ENCODE measurements at regions not wholly inside any gene's neighbourhood (a gene's known extent, or its start where the extent isn't known, plus 50 kb on each side); places are given as distances from the start of the nearest gene placed in this dataset.
A peak's percentile ranks its signal among the peaks of the same experiment; 100 is the strongest.

- DNase-seq (ENCODE audit: low read depth, low spot score), result peak; percentile 37
- ChIA-PET POLR2A (no interaction called here), CTCF (no interaction called here)
- H3K4me3 ChIP-seq (ENCODE audit: low read depth, low read length), result no peak overlapping the region
- TF ChIP-seq, protein P1, sequence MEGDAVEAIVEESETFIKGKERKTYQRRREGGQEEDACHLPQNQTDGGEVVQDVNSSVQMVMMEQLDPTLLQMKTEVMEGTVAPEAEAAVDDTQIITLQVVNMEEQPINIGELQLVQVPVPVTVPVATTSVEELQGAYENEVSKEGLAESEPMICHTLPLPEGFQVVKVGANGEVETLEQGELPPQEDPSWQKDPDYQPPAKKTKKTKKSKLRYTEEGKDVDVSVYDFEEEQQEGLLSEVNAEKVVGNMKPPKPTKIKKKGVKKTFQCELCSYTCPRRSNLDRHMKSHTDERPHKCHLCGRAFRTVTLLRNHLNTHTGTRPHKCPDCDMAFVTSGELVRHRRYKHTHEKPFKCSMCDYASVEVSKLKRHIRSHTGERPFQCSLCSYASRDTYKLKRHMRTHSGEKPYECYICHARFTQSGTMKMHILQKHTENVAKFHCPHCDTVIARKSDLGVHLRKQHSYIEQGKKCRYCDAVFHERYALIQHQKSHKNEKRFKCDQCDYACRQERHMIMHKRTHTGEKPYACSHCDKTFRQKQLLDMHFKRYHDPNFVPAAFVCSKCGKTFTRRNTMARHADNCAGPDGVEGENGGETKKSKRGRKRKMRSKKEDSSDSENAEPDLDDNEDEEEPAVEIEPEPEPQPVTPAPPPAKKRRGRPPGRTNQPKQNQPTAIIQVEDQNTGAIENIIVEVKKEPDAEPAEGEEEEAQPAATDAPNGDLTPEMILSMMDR (IDR thresholded peaks at IDR 0.05; ENCODE audit: insufficient read depth, low read length, missing control alignments), result no peak
Observed at GRCh38 chr14:86022031-86022629, 492.2 kb downstream of the FLRT2 start.

DNA sequence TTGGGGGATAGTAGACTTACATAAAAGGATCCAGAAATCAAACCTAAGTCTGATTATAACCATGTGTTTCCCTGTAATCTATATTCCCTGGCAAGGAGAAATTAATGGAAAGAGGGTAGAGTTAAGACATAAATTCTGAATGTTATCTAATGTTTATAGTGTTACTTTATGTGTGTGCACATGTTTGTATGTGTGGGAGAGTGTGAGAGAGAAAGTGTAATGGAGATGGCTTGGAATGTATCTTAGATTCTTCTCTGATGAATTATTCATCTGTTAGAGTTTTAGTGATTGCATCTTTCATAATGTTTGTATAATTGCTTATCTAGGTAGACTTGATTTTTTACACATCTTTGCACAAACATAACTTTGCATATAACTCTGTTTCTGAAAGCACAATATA is 490.9 kb downstream of the FLRT2 start:
- POLR2A ChIA-PET, result no interaction called here
- no peak for DNase-seq (ENCODE audit: low read depth, low spot score)
- H3K4me3 ChIP-seq (ENCODE audit: low read depth, low read length), result no peak overlapping the region
- CTCF ChIA-PET, result no interaction called here
- TF ChIP-seq, protein P1 (IDR thresholded peaks at IDR 0.05; ENCODE audit: insufficient read depth, low read length, missing control alignments), result no peak

- no peak for DNase-seq (ENCODE audit: low read depth, low spot score)
- TF ChIP-seq, protein P1 (IDR thresholded peaks at IDR 0.05; ENCODE audit: insufficient read depth, low read length, missing control alignments), result no peak
- H3K4me3 ChIP-seq (ENCODE audit: low read depth, low read length), result no peak overlapping the region
- ChIA-PET POLR2A (no interaction called here), CTCF (no interaction called here)
Observed at GRCh38 chr14:86015941-86016340, 486.0 kb downstream of the FLRT2 start.

- no peak for DNase-seq (ENCODE audit: low read depth, low spot score)
- CTCF ChIA-PET, result no interaction called here
- H3K4me3 ChIP-seq (ENCODE audit: low read depth, low read length), result no peak overlapping the region
- TF ChIP-seq, protein P1 (IDR thresholded peaks at IDR 0.05; ENCODE audit: insufficient read depth, low read length, missing control alignments), result no peak
- POLR2A ChIA-PET, result no interaction called here
Observed at GRCh38 chr14:86015511-86015910, 485.6 kb downstream of the FLRT2 start.

DNA sequence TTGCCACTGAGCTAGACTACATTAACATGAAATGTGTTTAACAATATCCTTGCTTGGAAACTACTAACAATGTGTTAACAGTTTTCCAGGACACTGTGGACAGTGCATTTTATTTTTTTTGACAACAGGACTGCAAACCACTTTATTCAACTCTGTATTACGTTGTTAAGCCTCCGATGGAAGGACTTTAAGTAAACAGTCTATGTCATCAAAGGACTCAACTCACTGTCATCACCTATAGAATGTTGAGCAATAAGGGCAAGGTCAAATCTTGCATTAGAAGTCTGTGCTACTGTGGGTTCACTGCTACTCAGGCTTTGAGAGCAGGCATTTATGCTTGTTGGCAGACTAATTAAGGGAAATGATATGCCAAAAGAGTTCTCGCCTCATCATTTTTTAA is 483.7 kb downstream of the FLRT2 start:
- no peak overlapping the region for H3K4me3 ChIP-seq (ENCODE audit: low read depth, low read length)
- TF ChIP-seq, protein P1 (IDR thresholded peaks at IDR 0.05; ENCODE audit: insufficient read depth, low read length, missing control alignments), result no peak
- DNase-seq (ENCODE audit: low read depth, low spot score), result no peak
- POLR2A ChIA-PET, result no interaction called here
- CTCF ChIA-PET, result no interaction called here

DNA sequence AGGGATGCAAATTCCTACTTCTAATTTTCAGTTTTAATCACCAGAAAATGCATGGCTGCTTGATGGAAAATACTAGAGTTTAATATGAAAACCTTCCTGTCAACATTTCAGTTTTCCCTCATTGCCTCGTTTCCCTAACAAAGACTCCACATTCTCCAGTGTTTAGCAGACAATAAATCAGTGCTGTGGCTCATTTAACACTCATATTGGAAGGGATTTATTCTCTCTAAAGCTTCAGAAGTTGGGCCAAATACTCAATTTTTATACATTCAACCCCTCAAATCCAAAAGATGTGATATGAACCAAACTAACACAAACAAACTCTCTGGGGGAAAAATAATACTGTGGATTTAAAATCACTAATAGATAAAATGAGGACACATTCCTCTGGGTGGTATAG is 482.5 kb downstream of the FLRT2 start:
- TF ChIP-seq, protein P1 (IDR thresholded peaks at IDR 0.05; ENCODE audit: insufficient read depth, low read length, missing control alignments), result no peak
- no peak overlapping the region for H3K4me3 ChIP-seq (ENCODE audit: low read depth, low read length)
- ChIA-PET CTCF (no interaction called here), POLR2A (no interaction called here)
- DNase-seq (ENCODE audit: low read depth, low spot score), result no peak

All from AG04449 (cell line).